GM21786 (cell line): ENCODE measurements at regions not wholly inside any gene's neighbourhood (a gene's known extent, or its start where the extent isn't known, plus 50 kb on each side); places are given as distances from the start of the nearest gene placed in this dataset.

Source experiments
- ATAC-seq: cut with Tn5 transposase; IDR thresholded peaks from one replicate; pipeline ENCODE4 v1.9.1; 2021; ENCODE audit not compliant: unreplicated experiment

- no peak for ATAC-seq
These were observed 173.7 kb downstream of the ACKR3 start for GRCh38 chr2:236743039-236743920.

GRCh38 chr2:236743921-236744280, 174.3 kb downstream of the ACKR3 start:
- no peak for ATAC-seq

GRCh38 chr2:236744281-236744705, 174.7 kb downstream of the ACKR3 start:
- no peak for ATAC-seq

GRCh38 chr2:236744716-236745115, 175.1 kb downstream of the ACKR3 start:
- no peak for ATAC-seq

GRCh38 chr2:236745420-236746210, 176.0 kb downstream of the ACKR3 start:
- no peak for ATAC-seq

GRCh38 chr2:236746833-236747232, 177.2 kb downstream of the ACKR3 start:
- no peak for ATAC-seq

- ATAC-seq: no peak
These were observed 177.8 kb downstream of the ACKR3 start for GRCh38 chr2:236747426-236747825.

- no peak for ATAC-seq
These were observed 178.3 kb downstream of the ACKR3 start for GRCh38 chr2:236747925-236748324.

- ATAC-seq: no peak
These were observed 178.8 kb downstream of the ACKR3 start for GRCh38 chr2:236748385-236748784.

- ATAC-seq: no peak
These were observed 179.2 kb downstream of the ACKR3 start for GRCh38 chr2:236748801-236749200.

GRCh38 chr2:236749346-236749745, 179.7 kb downstream of the ACKR3 start:
- no peak for ATAC-seq

- ATAC-seq: no peak
These were observed 182.5 kb downstream of the ACKR3 start for GRCh38 chr2:236752096-236752495.

GRCh38 chr2:236753606-236754270, 184.1 kb downstream of the ACKR3 start:
- ATAC-seq: no peak

- ATAC-seq: no peak
These were observed 184.8 kb downstream of the ACKR3 start for GRCh38 chr2:236754271-236754944.

- ATAC-seq: no peak
These were observed 185.7 kb downstream of the ACKR3 start for GRCh38 chr2:236755278-236755840.

GRCh38 chr2:236758406-236758805, 188.8 kb downstream of the ACKR3 start:
- no peak for ATAC-seq

- ATAC-seq: no peak
These were observed 190.6 kb downstream of the ACKR3 start for GRCh38 chr2:236760246-236760645.

GRCh38 chr2:236761358-236761757, 191.7 kb downstream of the ACKR3 start:
- no peak for ATAC-seq

- no peak for ATAC-seq
These were observed 193.0 kb downstream of the ACKR3 start for GRCh38 chr2:236762628-236763027.

GRCh38 chr2:236763857-236764256, 194.2 kb downstream of the ACKR3 start:
- no peak for ATAC-seq

GRCh38 chr2:236764716-236765115, 195.1 kb downstream of the ACKR3 start:
- no peak for ATAC-seq
